KMS-11 (cell line): ENCODE measurements at regions not wholly inside any gene's neighbourhood (a gene's known extent, or its start where the extent isn't known, plus 50 kb on each side); places are given as distances from the start of the nearest gene placed in this dataset.
"Not testable (repeated sequence)": the region's sequence is repeated elsewhere in the genome, so short reads cannot be mapped to it uniquely, and the experiment has no call there.

ENCODE experiments used
- H2AFZ ChIP-seq: fragments of 200-600 bp; sonication (generic); 2 replicates; pipeline ENCODE4 v1.6.1; 2016; ENCODE audit warnings: antibody characterized with exemption, mixed run types, low read depth
- H3K27ac ChIP-seq: fragments of 200-600 bp; sonication (generic); 2 replicates; pipeline ENCODE4 v1.6.1; 2016; ENCODE audit warnings: mild to moderate bottlenecking, mixed run types
- H3K27me3 ChIP-seq: fragments of 200-600 bp; sonication (generic); 2 replicates; pipeline ENCODE4 v1.6.1; 2017; ENCODE audit warnings: mild to moderate bottlenecking, low read depth, mixed run types, moderate library complexity; ENCODE audit not compliant: insufficient read depth
- H3K36me3 ChIP-seq: fragments of 200-600 bp; sonication (generic); 2 replicates; pipeline ENCODE4 v1.6.1; 2017; ENCODE audit warnings: mild to moderate bottlenecking, mixed run types; ENCODE audit not compliant: insufficient read depth
- H3K4me1 ChIP-seq: fragments of 200-600 bp; sonication (generic); 2 replicates; pipeline ENCODE4 v1.6.1; 2016; ENCODE audit warnings: mild to moderate bottlenecking, low read depth, mixed run types; ENCODE audit not compliant: poor library complexity, severe bottlenecking
- H3K4me2 ChIP-seq: fragments of 200-600 bp; sonication (generic); 2 replicates; pipeline ENCODE4 v1.7.0; 2016; ENCODE audit warnings: mild to moderate bottlenecking, mixed run types
- H3K4me3 ChIP-seq: fragments of 200-600 bp; sonication (generic); IDR thresholded peaks from 2 replicates; pipeline ENCODE4 v1.6.1; 2017; ENCODE audit warnings: low read depth, low read length, mixed read lengths; ENCODE audit not compliant: insufficient read depth
- H3K79me2 ChIP-seq: fragments of 200-600 bp; sonication (generic); 2 replicates; pipeline ENCODE4 v1.6.1; 2016; ENCODE audit warnings: low read depth, mixed run types; ENCODE audit not compliant: insufficient read depth
- H3K9ac ChIP-seq: fragments of 200-600 bp; sonication (generic); 2 replicates; pipeline ENCODE4 v1.6.1; 2016; ENCODE audit warnings: mild to moderate bottlenecking, mixed run types
- H4K20me1 ChIP-seq: fragments of 200-600 bp; sonication (generic); 2 replicates; pipeline ENCODE4 v1.6.1; 2016; ENCODE audit warnings: mild to moderate bottlenecking, mixed run types; ENCODE audit not compliant: insufficient read depth
- CTCF ChIP-seq: fragments of 200-600 bp; sonication (generic); conservative IDR thresholded peaks from 2 replicates; pipeline ENCODE4 v1.6.1; 2017; ENCODE audit warnings: low read depth, mild to moderate bottlenecking, antibody characterized with exemption, low read length, moderate library complexity, mixed read lengths

- Histone ChIP-seq H3K9ac (no peak overlapping the region), H2AFZ (no peak overlapping the region), H3K4me2 (no peak overlapping the region), H3K27ac (no peak overlapping the region), H3K79me2 (no peaks in the 10 kb centered on the region), H3K4me1 (peaks cover 12% of the 10 kb centered on the region), H3K4me3 (no peak overlapping the region), H4K20me1 (no peaks in the 10 kb centered on the region), H3K27me3 (no peaks in the 10 kb centered on the region), H3K36me3 (no peaks in the 10 kb centered on the region)
- TF ChIP-seq CTCF: no peak
These were observed 409.9 kb downstream of the CPS1 start for GRCh38 chr2:210966330-210966729.

- Histone ChIP-seq H3K27ac (no peak overlapping the region), H3K4me2 (no peak overlapping the region), H3K79me2 (no peaks in the 10 kb centered on the region), H3K4me1 (no peaks in the 10 kb centered on the region), H2AFZ (no peak overlapping the region), H3K36me3 (no peaks in the 10 kb centered on the region), H3K27me3 (no peaks in the 10 kb centered on the region), H3K4me3 (no peak overlapping the region), H3K9ac (no peak overlapping the region), H4K20me1 (no peaks in the 10 kb centered on the region)
- TF ChIP-seq CTCF: no peak
These were observed 415.0 kb downstream of the CPS1 start for GRCh38 chr2:210971431-210971830.

GRCh38 chr2:210986806-210987205 lies 430.4 kb downstream of the CPS1 start:
- H3K4me3 ChIP-seq, H3K36me3 ChIP-seq, H3K27ac ChIP-seq, H3K4me2 ChIP-seq, H3K79me2 ChIP-seq, H3K27me3 ChIP-seq, H4K20me1 ChIP-seq, H3K4me1 ChIP-seq, H2AFZ ChIP-seq, H3K9ac ChIP-seq: not testable (repeated sequence)

GRCh38 chr2:210991107-210991506 lies 434.7 kb downstream of the CPS1 start:
- Histone ChIP-seq H3K79me2 (no peaks in the 10 kb centered on the region), H4K20me1 (no peaks in the 10 kb centered on the region), H3K9ac (no peak overlapping the region), H3K36me3 (no peaks in the 10 kb centered on the region), H3K4me3 (no peak overlapping the region), H3K4me1 (no peaks in the 10 kb centered on the region), H3K4me2 (no peak overlapping the region), H2AFZ (no peak overlapping the region), H3K27ac (no peak overlapping the region), H3K27me3 (no peaks in the 10 kb centered on the region)
- no peak for TF ChIP-seq CTCF

- H3K27ac ChIP-seq: no peak overlapping the region
These were observed 437.7 kb downstream of the CPS1 start for GRCh38 chr2:210994104-210994503.

More at GRCh38 chr2:210994104-210994503, 437.7 kb downstream of the CPS1 start:
- Histone ChIP-seq H4K20me1 (no peaks in the 10 kb centered on the region), H3K4me3 (no peak overlapping the region), H3K36me3 (no peaks in the 10 kb centered on the region), H3K4me1 (no peaks in the 10 kb centered on the region), H3K27me3 (no peaks in the 10 kb centered on the region), H3K4me2 (no peak overlapping the region), H3K9ac (no peak overlapping the region), H2AFZ (no peak overlapping the region), H3K79me2 (no peaks in the 10 kb centered on the region)
- no peak for TF ChIP-seq CTCF
